ENCODE measurements at regions not wholly inside any gene's neighbourhood (a gene's known extent, or its start where the extent isn't known, plus 50 kb on each side); places are given as distances from the start of the nearest gene placed in this dataset.

DNA sequence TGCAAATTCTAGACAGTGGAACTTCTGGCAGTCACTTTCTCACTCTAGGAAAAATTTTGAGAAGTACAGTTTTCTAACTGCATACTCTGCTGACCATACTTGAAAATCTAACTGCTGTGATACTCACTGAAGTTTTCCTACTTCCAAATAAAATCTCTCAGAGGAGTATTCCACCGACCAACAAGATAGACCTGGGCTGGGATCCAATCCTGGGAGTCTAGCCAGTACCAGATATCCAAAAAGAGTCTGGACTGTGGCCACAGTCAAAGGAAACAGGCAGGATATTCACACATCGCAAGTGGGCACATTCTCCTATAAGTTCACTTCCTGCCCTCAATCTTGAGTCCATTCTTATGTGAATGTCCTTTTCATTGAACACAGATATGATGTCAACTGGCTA, 1138.7 kb upstream of the PCDH7 start:
- TF ChIP-seq, protein P1, sequence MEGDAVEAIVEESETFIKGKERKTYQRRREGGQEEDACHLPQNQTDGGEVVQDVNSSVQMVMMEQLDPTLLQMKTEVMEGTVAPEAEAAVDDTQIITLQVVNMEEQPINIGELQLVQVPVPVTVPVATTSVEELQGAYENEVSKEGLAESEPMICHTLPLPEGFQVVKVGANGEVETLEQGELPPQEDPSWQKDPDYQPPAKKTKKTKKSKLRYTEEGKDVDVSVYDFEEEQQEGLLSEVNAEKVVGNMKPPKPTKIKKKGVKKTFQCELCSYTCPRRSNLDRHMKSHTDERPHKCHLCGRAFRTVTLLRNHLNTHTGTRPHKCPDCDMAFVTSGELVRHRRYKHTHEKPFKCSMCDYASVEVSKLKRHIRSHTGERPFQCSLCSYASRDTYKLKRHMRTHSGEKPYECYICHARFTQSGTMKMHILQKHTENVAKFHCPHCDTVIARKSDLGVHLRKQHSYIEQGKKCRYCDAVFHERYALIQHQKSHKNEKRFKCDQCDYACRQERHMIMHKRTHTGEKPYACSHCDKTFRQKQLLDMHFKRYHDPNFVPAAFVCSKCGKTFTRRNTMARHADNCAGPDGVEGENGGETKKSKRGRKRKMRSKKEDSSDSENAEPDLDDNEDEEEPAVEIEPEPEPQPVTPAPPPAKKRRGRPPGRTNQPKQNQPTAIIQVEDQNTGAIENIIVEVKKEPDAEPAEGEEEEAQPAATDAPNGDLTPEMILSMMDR (IDR thresholded peaks at IDR 0.05; ENCODE audit: low read length), result no peak
- no peak for TF ChIP-seq EZH2 (IDR thresholded peaks at IDR 0.05; ENCODE audit: borderline replicate concordance, low read length)
